Body of pancreas (tissue), 4 donors: ENCODE measurements at regions not wholly inside any gene's neighbourhood (a gene's known extent, or its start where the extent isn't known, plus 50 kb on each side); places are given as distances from the start of the nearest gene placed in this dataset.

ENCODE experiments used
- CTCF ChIP-seq, 7 experiments: fragments of 450-650 bp in 4 of 7; fragments of 200-600 bp in 3 of 7; sonication (generic) in 3 of 7; IDR thresholded peaks; one replicate each; pipeline ENCODE4 v1.5.1; 2016 to 2019; ENCODE audit warnings: antibody characterized with exemption in 7 of 7
- POLR2A ChIP-seq, 3 donors: fragments of 450-650 bp; IDR thresholded peaks; one replicate each; pipeline ENCODE4 v1.6.1; 2016; ENCODE audit warnings: antibody characterized with exemption in 3 of 3, mild to moderate bottlenecking in 2 of 3

DNA sequence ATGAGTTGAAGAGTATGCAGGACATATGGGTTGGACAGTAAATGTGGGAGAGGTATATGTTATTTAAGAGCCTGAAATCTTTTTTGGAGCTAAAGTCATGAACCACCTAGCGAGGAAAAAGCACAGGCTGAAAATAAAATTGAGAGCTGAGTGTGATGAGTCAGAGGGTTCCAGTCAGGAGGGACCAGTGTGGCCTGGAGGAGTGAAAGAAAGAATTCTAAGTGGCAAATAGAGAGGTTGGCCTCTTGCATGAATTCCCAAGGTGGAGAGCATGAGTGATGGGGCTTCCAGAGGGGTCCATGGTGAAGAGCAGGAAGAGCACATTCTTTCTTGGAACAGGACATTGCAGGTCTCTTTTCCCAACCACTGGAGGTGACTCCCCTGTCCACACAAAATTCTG lies 282.6 kb downstream of the TDRD15 start:
- TF ChIP-seq CTCF (IDR thresholded peaks at IDR 0.05) (no peak), POLR2A (IDR thresholded peaks at IDR 0.05) (no peak)
